GM12875 (cell line): ENCODE measurements at regions not wholly inside any gene's neighbourhood (a gene's known extent, or its start where the extent isn't known, plus 50 kb on each side); places are given as distances from the start of the nearest gene placed in this dataset.

Experiments used
- H3K4me3 ChIP-seq: one replicate; pipeline ENCODE4 v1.5.1; 2011; ENCODE audit warnings: low read depth, low read length, control low read depth
- TF ChIP-seq, protein P1 (sequence below): IDR thresholded peaks from 2 replicates; pipeline ENCODE4 v1.5.1; 2011; ENCODE audit warnings: low read depth, mild to moderate bottlenecking, control low read depth, inconsistent platforms, low read length, moderate library complexity, borderline replicate concordance; ENCODE audit not compliant: insufficient read depth

GRCh38 chr2:71897836-71898235 is 249.8 kb downstream of the CYP26B1 start:
- H3K4me3 ChIP-seq: no peak overlapping the region
- TF ChIP-seq, protein P1, sequence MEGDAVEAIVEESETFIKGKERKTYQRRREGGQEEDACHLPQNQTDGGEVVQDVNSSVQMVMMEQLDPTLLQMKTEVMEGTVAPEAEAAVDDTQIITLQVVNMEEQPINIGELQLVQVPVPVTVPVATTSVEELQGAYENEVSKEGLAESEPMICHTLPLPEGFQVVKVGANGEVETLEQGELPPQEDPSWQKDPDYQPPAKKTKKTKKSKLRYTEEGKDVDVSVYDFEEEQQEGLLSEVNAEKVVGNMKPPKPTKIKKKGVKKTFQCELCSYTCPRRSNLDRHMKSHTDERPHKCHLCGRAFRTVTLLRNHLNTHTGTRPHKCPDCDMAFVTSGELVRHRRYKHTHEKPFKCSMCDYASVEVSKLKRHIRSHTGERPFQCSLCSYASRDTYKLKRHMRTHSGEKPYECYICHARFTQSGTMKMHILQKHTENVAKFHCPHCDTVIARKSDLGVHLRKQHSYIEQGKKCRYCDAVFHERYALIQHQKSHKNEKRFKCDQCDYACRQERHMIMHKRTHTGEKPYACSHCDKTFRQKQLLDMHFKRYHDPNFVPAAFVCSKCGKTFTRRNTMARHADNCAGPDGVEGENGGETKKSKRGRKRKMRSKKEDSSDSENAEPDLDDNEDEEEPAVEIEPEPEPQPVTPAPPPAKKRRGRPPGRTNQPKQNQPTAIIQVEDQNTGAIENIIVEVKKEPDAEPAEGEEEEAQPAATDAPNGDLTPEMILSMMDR: no peak

DNA sequence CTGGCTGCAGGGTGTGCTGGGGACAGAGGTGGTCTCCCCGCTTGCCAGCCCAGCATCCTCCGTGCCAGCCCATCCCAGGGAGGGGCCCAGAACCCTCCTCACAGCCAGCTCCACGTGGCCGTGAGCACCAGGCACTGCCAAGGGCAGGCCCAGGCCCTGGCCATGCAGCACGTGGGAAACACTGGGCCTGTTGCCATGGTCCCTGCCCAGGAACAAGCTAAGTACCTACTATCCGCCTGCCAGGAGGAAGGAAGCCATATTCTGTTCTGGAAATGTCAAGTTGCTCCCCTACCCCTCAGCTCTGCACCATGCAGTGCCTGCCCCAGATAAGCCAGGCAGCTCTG is 250.6 kb downstream of the CYP26B1 start:
- H3K4me3 ChIP-seq: no peak overlapping the region
- TF ChIP-seq, protein P1: no peak

- TF ChIP-seq, protein P1: no peak
- no peak overlapping the region for H3K4me3 ChIP-seq
Measured at GRCh38 chr2:71896385-71897136, 251.1 kb downstream of the CYP26B1 start.

GRCh38 chr2:71895320-71896161 is 252.1 kb downstream of the CYP26B1 start:
- H3K4me3 ChIP-seq: no peak overlapping the region
- TF ChIP-seq, protein P1: no peak

- TF ChIP-seq, protein P1: no peak
- no peak overlapping the region for H3K4me3 ChIP-seq
Measured at GRCh38 chr2:71894261-71894660, 253.4 kb downstream of the CYP26B1 start.

GRCh38 chr2:71893646-71894045 is 254.0 kb downstream of the CYP26B1 start:
- TF ChIP-seq, protein P1: no peak
- no peak overlapping the region for H3K4me3 ChIP-seq
